SHP77 (cell line): ENCODE measurements at regions not wholly inside any gene's neighbourhood (a gene's known extent, or its start where the extent isn't known, plus 50 kb on each side); places are given as distances from the start of the nearest gene placed in this dataset.
"Not testable (repeated sequence)": the region's sequence is repeated elsewhere in the genome, so short reads cannot be mapped to it uniquely, and the experiment has no call there.

Source experiments
- DNase-seq, 2 experiments: peaks; one replicate each; lab custom pipeline; 2025; lab: John Stamatoyannopoulos, UW

GRCh38 chr6:95660544-95660943 lies 83.2 kb downstream of the MANEA start:
- no peak for DNase-seq

GRCh38 chr6:95670011-95670463 lies 92.7 kb downstream of the MANEA start:
- DNase-seq: no peak

GRCh38 chr6:95676011-95676628 lies 98.8 kb downstream of the MANEA start:
- no peak for DNase-seq

- no peak for DNase-seq
These were observed 102.6 kb downstream of the MANEA start for GRCh38 chr6:95679981-95680380.

- no peak for DNase-seq
These were observed 104.4 kb downstream of the MANEA start for GRCh38 chr6:95681736-95682135.

GRCh38 chr6:95682476-95682875 lies 105.1 kb downstream of the MANEA start:
- no peak for DNase-seq

- DNase-seq: no peak
These were observed 108.5 kb downstream of the MANEA start for GRCh38 chr6:95685822-95686221.

- no peak for DNase-seq
These were observed 108.9 kb downstream of the MANEA start for GRCh38 chr6:95686272-95686671.

GRCh38 chr6:95686895-95687294 lies 109.6 kb downstream of the MANEA start:
- DNase-seq: no peak

- DNase-seq: no peak
These were observed 110.5 kb downstream of the MANEA start for GRCh38 chr6:95687839-95688238.

- DNase-seq: no peak
These were observed 113.0 kb downstream of the MANEA start for GRCh38 chr6:95690328-95690727.

GRCh38 chr6:95693108-95693507 lies 115.8 kb downstream of the MANEA start:
- no peak for DNase-seq

- DNase-seq: no peak
These were observed 120.9 kb downstream of the MANEA start for GRCh38 chr6:95698271-95698670.

- DNase-seq: no peak
These were observed 146.3 kb downstream of the MANEA start for GRCh38 chr6:95723638-95724037.

- DNase-seq: no peak
These were observed 148.0 kb downstream of the MANEA start for GRCh38 chr6:95725344-95725743.

- DNase-seq: no peak
These were observed 162.8 kb downstream of the MANEA start for GRCh38 chr6:95740157-95740556.

GRCh38 chr6:95741045-95741444 lies 163.7 kb downstream of the MANEA start:
- DNase-seq: no peak

- DNase-seq: no peak
These were observed 165.5 kb downstream of the MANEA start for GRCh38 chr6:95742767-95743289.

GRCh38 chr6:95743591-95743990 lies 166.3 kb downstream of the MANEA start:
- no peak for DNase-seq

GRCh38 chr6:95758236-95759069 lies 181.1 kb downstream of the MANEA start:
- not testable (repeated sequence) for DNase-seq

- DNase-seq: no peak
These were observed 190.6 kb downstream of the MANEA start for GRCh38 chr6:95767897-95768463.

GRCh38 chr6:95768539-95768938 lies 191.2 kb downstream of the MANEA start:
- no peak for DNase-seq

GRCh38 chr6:95777338-95777737 lies 200.0 kb downstream of the MANEA start:
- no peak for DNase-seq
